RWPE1 (cell line): ENCODE measurements at regions not wholly inside any gene's neighbourhood (a gene's known extent, or its start where the extent isn't known, plus 50 kb on each side); places are given as distances from the start of the nearest gene placed in this dataset.

Experiments used
- CTCF ChIA-PET: fragments of 350-600 bp; sonication (Branson Sonifier 250); formaldehyde crosslinking; extraction: SDS; loops from one replicate; lab custom pipeline; 2021; lab: Yijun Ruan, JAX
- POLR2A ChIA-PET: fragments of 400-600 bp; formaldehyde crosslinking; extraction: SDS; loops from one replicate; lab custom pipeline; 2020; ENCODE audit warnings: antibody characterized with exemption; ENCODE audit not compliant: low non-redundant PET; lab: Yijun Ruan, JAX
- DNase-seq: peaks from one replicate; pipeline ENCODE4 v3.0.0; 2012; ENCODE audit warnings: low spot score
- H3K27ac ChIP-seq: fragments of 450-650 bp; 2 replicates; pipeline ENCODE4 v1.5.1; 2017
- CTCF ChIP-seq: fragments of 450-650 bp; conservative IDR thresholded peaks from 2 replicates; pipeline ENCODE4 v1.5.1; 2017; ENCODE audit warnings: low read depth, mild to moderate bottlenecking

- POLR2A ChIA-PET = no interaction called here
- H3K27ac ChIP-seq = no peak overlapping the region
- TF ChIP-seq CTCF = no peak
- no peak for DNase-seq
- CTCF ChIA-PET = no interaction called here
Observed at GRCh38 chr17:14797801-14798200, 467.3 kb downstream of the PMP22 start.

- TF ChIP-seq CTCF = no peak
- CTCF ChIA-PET = no interaction called here
- POLR2A ChIA-PET = no interaction called here
- DNase-seq = no peak
- H3K27ac ChIP-seq = no peak overlapping the region
Observed at GRCh38 chr17:14797021-14797420, 468.1 kb downstream of the PMP22 start.

GRCh38 chr17:14794961-14795360, 470.2 kb downstream of the PMP22 start:
- no peak overlapping the region for H3K27ac ChIP-seq
- ChIA-PET POLR2A (no interaction called here), CTCF (no interaction called here)
- no peak for DNase-seq
- no peak for TF ChIP-seq CTCF

GRCh38 chr17:14793237-14793636, 471.9 kb downstream of the PMP22 start:
- DNase-seq = no peak
- ChIA-PET CTCF (interaction anchor here (0.6 kb wide), 1 partner anchor 324 kb away, joined by 3 read pairs; no protein-coding TSS in a partner anchor), POLR2A (no interaction called here)
- no peak for TF ChIP-seq CTCF
- no peak overlapping the region for H3K27ac ChIP-seq

- CTCF ChIA-PET = no interaction called here
- DNase-seq = no peak
Observed at GRCh38 chr17:14792746-14793145, 472.4 kb downstream of the PMP22 start.

GRCh38 chr17:14791221-14791620, 473.9 kb downstream of the PMP22 start:
- no peak for DNase-seq
- ChIA-PET CTCF (no interaction called here), POLR2A (no interaction called here)
- TF ChIP-seq CTCF = no peak
- H3K27ac ChIP-seq = no peak overlapping the region

More at GRCh38 chr17:14792746-14793145, 472.4 kb downstream of the PMP22 start:
- no peak overlapping the region for H3K27ac ChIP-seq
- no peak for TF ChIP-seq CTCF
- POLR2A ChIA-PET = no interaction called here

GRCh38 chr17:14790521-14790920, 474.6 kb downstream of the PMP22 start:
- no peak overlapping the region for H3K27ac ChIP-seq
- ChIA-PET CTCF (no interaction called here), POLR2A (no interaction called here)
- no peak for DNase-seq
- TF ChIP-seq CTCF = no peak
